OCI-LY3 (cell line): ENCODE measurements at regions not wholly inside any gene's neighbourhood (a gene's known extent, or its start where the extent isn't known, plus 50 kb on each side); places are given as distances from the start of the nearest gene placed in this dataset.

ENCODE experiments used
- H2AFZ ChIP-seq: fragments of 200-600, 300-600 bp; shearing (Covaris generic); 2 replicates; pipeline ENCODE4 v1.6.0; 2014; ENCODE audit warnings: antibody characterized with exemption, low read depth, low read length
- H3K27ac ChIP-seq: fragments of 200-600, 300-600 bp; sonication (generic); 2 replicates; pipeline ENCODE4 v1.5.1; 2014; ENCODE audit warnings: mild to moderate bottlenecking, low read length, moderate library complexity, mixed read lengths
- H3K27me3 ChIP-seq: fragments of 200-600, 300-600 bp; sonication (generic); 2 replicates; pipeline ENCODE4 v1.6.1; 2014; ENCODE audit warnings: low read depth, low read length, mixed read lengths
- H3K36me3 ChIP-seq: fragments of 200-600, 300-600 bp; sonication (generic); replicated peaks from 2 replicates; pipeline ENCODE3; 2014; ENCODE audit warnings: low read depth, low read length, mixed read lengths
- H3K4me1 ChIP-seq: fragments of 300-600, 200-600 bp; sonication (generic); 2 replicates; pipeline ENCODE4 v1.6.1; 2014; ENCODE audit warnings: low read length, mixed read lengths
- H3K4me2 ChIP-seq: fragments of 200-600, 300-600 bp; sonication (generic); 2 replicates; pipeline ENCODE4 v1.6.1; 2014; ENCODE audit warnings: low read length, mixed read lengths
- H3K4me3 ChIP-seq: fragments of 300-600, 200-600 bp; sonication (generic); 2 replicates; pipeline ENCODE4 v1.5.1; 2014; ENCODE audit warnings: antibody characterized with exemption, mild to moderate bottlenecking, low read length, moderate library complexity
- H3K79me2 ChIP-seq: fragments of 300-600, 200-600 bp; shearing (Covaris generic); 2 replicates; pipeline ENCODE4 v1.6.1; 2014; ENCODE audit warnings: mild to moderate bottlenecking, low read length, mixed read lengths
- H3K9ac ChIP-seq: fragments of 300-600, 200-600 bp; shearing (Covaris generic); 2 replicates; pipeline ENCODE4 v1.6.0; 2014; ENCODE audit warnings: mild to moderate bottlenecking, low read length, moderate library complexity
- H3K9me3 ChIP-seq: fragments of 200-600, 300-600 bp; shearing (Covaris generic); 2 replicates; pipeline ENCODE4 v1.6.1; 2014; ENCODE audit warnings: low read length, mixed read lengths; ENCODE audit not compliant: insufficient read depth
- H4K20me1 ChIP-seq: fragments of 200-600, 300-600 bp; sonication (generic); 2 replicates; pipeline ENCODE4 v1.6.1; 2016; ENCODE audit warnings: low read length, mixed read lengths; ENCODE audit not compliant: insufficient read depth
- CTCF ChIP-seq: fragments of 200-600, 300-600 bp; sonication (generic); IDR thresholded peaks from 2 replicates; pipeline ENCODE4 v1.5.1; 2014; ENCODE audit warnings: antibody characterized with exemption, low read length, low read depth
- EZH2phosphoT487 ChIP-seq: fragments of 200-600 bp; shearing (Covaris generic); IDR thresholded peaks from 2 replicates; pipeline ENCODE4 v1.6.1; 2018; ENCODE audit warnings: antibody characterized with exemption, mixed run types, low read depth

DNA sequence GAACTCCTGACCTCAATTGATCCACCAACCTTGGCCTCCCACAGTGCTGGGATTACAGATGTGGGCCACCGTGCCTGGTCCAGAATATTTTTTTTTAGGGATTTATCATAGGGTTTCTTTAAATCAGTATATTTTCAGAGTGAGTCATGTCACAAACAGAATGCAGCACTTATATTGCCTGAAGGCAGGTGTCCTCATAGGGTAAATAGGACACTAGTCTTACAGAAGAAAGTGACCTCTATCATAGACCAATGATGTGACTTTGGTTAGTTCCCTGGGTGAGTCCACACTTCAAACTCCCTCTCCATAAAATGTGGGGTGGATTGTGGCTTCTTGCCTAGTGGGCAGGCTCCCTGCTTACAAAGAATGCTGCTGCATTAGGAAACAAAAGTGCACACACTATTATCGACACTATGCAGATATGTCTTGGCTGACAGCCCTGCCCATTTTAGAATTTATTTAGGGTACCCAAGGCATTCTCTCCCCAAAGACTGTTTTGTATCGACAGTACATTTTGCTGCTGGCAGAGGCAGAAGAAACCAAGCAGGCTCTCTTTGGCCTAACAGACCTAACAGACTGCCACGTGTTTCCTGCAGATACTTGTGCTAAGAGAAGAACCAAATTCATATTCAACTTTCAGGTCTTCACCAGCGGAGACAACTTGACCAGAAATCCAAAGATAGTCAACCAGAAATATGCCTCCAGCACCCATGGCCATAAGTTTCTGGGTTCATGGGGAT, 125.0 kb downstream of the MOBP start:
- H3K4me2 ChIP-seq = no peak overlapping the region
- H3K27ac ChIP-seq = no peak overlapping the region
- H3K4me3 ChIP-seq = no peak overlapping the region
- no peaks in the 10 kb centered on the region for H3K4me1 ChIP-seq
- H3K27me3 ChIP-seq = no peaks in the 10 kb centered on the region
- H2AFZ ChIP-seq = no peak overlapping the region
- no peaks in the 10 kb centered on the region for H3K9me3 ChIP-seq
- H3K79me2 ChIP-seq = no peaks in the 10 kb centered on the region
- no peaks in the 10 kb centered on the region for H3K36me3 ChIP-seq
- H4K20me1 ChIP-seq = no peaks in the 10 kb centered on the region
- H3K9ac ChIP-seq = no peak overlapping the region
- no peak for TF ChIP-seq CTCF

DNA sequence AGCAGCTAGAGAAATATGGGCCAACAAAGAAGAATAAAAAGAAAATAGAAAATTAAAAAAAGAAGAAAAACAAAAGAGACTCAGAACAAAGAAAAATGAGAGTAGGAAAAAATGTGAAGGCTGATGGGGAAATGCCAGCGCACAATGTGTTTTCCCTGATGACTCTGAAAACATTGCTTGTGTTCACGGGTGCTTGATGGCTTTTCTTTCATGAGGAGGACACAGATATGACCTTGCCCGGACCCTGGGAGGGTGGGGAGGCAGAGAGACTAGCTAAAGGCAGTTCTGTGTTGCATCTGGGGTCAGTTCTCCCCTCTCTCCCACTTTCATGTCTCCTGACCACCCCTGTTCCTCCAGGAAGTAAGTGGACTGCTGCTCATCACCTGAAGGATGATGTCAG, 125.9 kb downstream of the MOBP start:
- H2AFZ ChIP-seq = no peak overlapping the region
- TF ChIP-seq EZH2phosphoT487 (no peak), CTCF (no peak)

GRCh38 chr3:39601241-39601640, 133.8 kb downstream of the MOBP start:
- no peak overlapping the region for H3K4me3 ChIP-seq
- H3K9me3 ChIP-seq = no peaks in the 10 kb centered on the region
- no peak overlapping the region for H3K4me2 ChIP-seq
- H3K27me3 ChIP-seq = peaks cover 11% of the 10 kb centered on the region; the same call in 1 of the 2 replicates
- H3K36me3 ChIP-seq = no peaks in the 10 kb centered on the region
- H3K79me2 ChIP-seq = no peaks in the 10 kb centered on the region
- H4K20me1 ChIP-seq = no peaks in the 10 kb centered on the region
- H3K9ac ChIP-seq = no peak overlapping the region
- TF ChIP-seq EZH2phosphoT487 (no peak), CTCF (no peak)
- H3K4me1 ChIP-seq = no peaks in the 10 kb centered on the region
- no peak overlapping the region for H2AFZ ChIP-seq
- no peak overlapping the region for H3K27ac ChIP-seq

More for the DNA sequence above, 125.9 kb downstream of the MOBP start:
- Histone ChIP-seq H4K20me1 (no peaks in the 10 kb centered on the region), H3K4me3 (no peak overlapping the region), H3K9ac (no peak overlapping the region), H3K4me2 (no peak overlapping the region), H3K9me3 (no peaks in the 10 kb centered on the region), H3K36me3 (no peaks in the 10 kb centered on the region), H3K4me1 (no peaks in the 10 kb centered on the region), H3K27me3 (no peaks in the 10 kb centered on the region), H3K27ac (no peak overlapping the region), H3K79me2 (no peaks in the 10 kb centered on the region)

DNA sequence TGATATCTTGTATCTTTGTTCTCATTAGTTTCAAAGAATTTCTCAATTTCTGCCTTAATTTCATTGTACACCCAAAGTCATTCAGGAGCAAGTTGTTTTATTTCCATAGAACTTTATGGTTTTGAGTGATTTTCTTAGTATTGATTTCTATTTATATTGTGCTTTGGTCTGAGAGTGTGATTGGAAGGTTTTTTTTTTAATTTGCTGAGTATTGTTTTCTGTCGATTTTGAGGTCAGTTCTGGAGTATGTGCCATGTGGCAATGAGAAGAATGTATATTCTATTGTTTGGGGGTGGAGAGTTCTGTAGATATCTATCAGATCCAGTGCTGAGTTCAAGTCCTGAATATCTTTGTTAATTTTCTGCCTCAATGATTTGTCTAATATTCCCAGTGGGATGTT, 138.4 kb downstream of the MOBP start:
- H2AFZ ChIP-seq = no peak overlapping the region
- H3K4me3 ChIP-seq = no peak overlapping the region
- no peak for TF ChIP-seq CTCF
- H3K79me2 ChIP-seq = no peaks in the 10 kb centered on the region
- no peak overlapping the region for H3K4me2 ChIP-seq
- no peaks in the 10 kb centered on the region for H3K9me3 ChIP-seq
- peaks cover 12% of the 10 kb centered on the region; the same call in 1 of the 2 replicates for H3K27me3 ChIP-seq
- H3K9ac ChIP-seq = no peak overlapping the region
- H3K36me3 ChIP-seq = no peaks in the 10 kb centered on the region
- no peak overlapping the region for H3K27ac ChIP-seq
- H3K4me1 ChIP-seq = no peaks in the 10 kb centered on the region
- H4K20me1 ChIP-seq = no peaks in the 10 kb centered on the region
